Hepatocyte (in vitro differentiated cells): ENCODE measurements at regions not wholly inside any gene's neighbourhood (a gene's known extent, or its start where the extent isn't known, plus 50 kb on each side); places are given as distances from the start of the nearest gene placed in this dataset.

Experiments
- DNase-seq: peaks from one replicate; pipeline ENCODE4 v3.0.0-alpha.2; 2016; ENCODE audit warnings: low spot score
- H2AFZ ChIP-seq: fragments of 200-600 bp; sonication (generic); 2 replicates; pipeline ENCODE4 v1.6.0; 2016; ENCODE audit warnings: antibody characterized with exemption, mild to moderate bottlenecking
- H3K27ac ChIP-seq: fragments of 200-600 bp; sonication (generic); 2 replicates; pipeline ENCODE4 v1.5.1; 2016; ENCODE audit warnings: mild to moderate bottlenecking
- H3K27me3 ChIP-seq: fragments of 200-600 bp; sonication (generic); 2 replicates; pipeline ENCODE4 v1.6.1; 2016
- H3K36me3 ChIP-seq: fragments of 200-600 bp; sonication (generic); replicated peaks from 2 replicates; pipeline ENCODE4 v1.5.1; 2016; ENCODE audit warnings: low read depth; ENCODE audit not compliant: insufficient read depth
- H3K4me1 ChIP-seq: fragments of 200-600 bp; sonication (generic); 2 replicates; pipeline ENCODE4 v1.5.1; 2016; ENCODE audit warnings: mild to moderate bottlenecking, moderate library complexity; ENCODE audit not compliant: insufficient read depth
- H3K4me2 ChIP-seq: fragments of 200-600 bp; sonication (generic); 2 replicates; pipeline ENCODE4 v1.6.0; 2016
- H3K4me3 ChIP-seq: fragments of 200-600 bp; sonication (generic); 2 replicates; pipeline ENCODE4 v1.5.1; 2016; ENCODE audit warnings: mild to moderate bottlenecking
- H3K79me2 ChIP-seq: fragments of 200-600 bp; sonication (generic); 2 replicates; pipeline ENCODE4 v1.6.0; 2017; ENCODE audit warnings: mild to moderate bottlenecking
- H3K9me2 ChIP-seq: fragments of 200-600 bp; sonication (generic); replicated peaks from 2 replicates; pipeline ENCODE4 v1.6.0; 2017; ENCODE audit warnings: mild to moderate bottlenecking; ENCODE audit not compliant: insufficient read depth
- H3K9me3 ChIP-seq: fragments of 200-600 bp; sonication (generic); 2 replicates; pipeline ENCODE4 v1.5.1; 2016; ENCODE audit warnings: low read depth, mild to moderate bottlenecking
- H4K20me1 ChIP-seq: fragments of 200-600 bp; sonication (generic); 2 replicates; pipeline ENCODE4 v1.6.0; 2016; ENCODE audit warnings: mild to moderate bottlenecking; ENCODE audit not compliant: insufficient read depth, poor library complexity, severe bottlenecking
- EZH2 ChIP-seq: fragments of 200-600 bp; sonication (generic); IDR thresholded peaks from 2 replicates; pipeline ENCODE4 v1.6.1; 2016; ENCODE audit warnings: antibody characterized with exemption, mild to moderate bottlenecking, borderline replicate concordance
- EZH2phosphoT487 ChIP-seq: fragments of 200-600 bp; sonication (generic); IDR thresholded peaks from one replicate; pipeline ENCODE4 v1.6.1; 2018; ENCODE audit warnings: antibody characterized with exemption, mild to moderate bottlenecking, low read depth, moderate library complexity; ENCODE audit not compliant: unreplicated experiment, severe bottlenecking
- WGBS: methylation state at CpG from one replicate; pipeline ENCODE4 v1.1.6; 2016; ENCODE audit warnings: low lambda C conversion rate; ENCODE audit errors: missing lambda C conversion rate; 5-methylcytosine and 5-hydroxymethylcytosine counted together
- TF ChIP-seq, protein P1 (sequence below): fragments of 200-600 bp; sonication (generic); IDR thresholded peaks from 2 replicates; pipeline ENCODE4 v1.5.1; 2016; ENCODE audit warnings: antibody characterized with exemption, mild to moderate bottlenecking; ENCODE audit not compliant: poor library complexity

DNA sequence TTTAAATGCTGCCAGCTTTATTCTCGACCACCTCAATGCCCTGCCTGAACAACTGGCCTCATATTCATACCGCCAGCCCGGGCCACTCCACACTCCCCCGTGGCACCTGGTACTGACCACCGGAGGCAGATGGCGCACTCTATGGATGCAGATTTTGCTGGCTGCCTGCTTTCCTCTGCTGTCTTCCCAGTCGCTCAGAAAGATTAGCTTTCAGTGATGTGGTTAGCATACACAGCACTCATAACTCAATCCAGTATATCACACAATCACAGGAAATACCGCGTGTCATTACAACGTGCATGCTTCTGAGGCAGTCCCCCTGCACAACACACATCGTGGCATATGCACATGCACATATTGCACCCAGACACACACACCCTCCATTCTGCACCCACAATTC lies 147.2 kb upstream of the BCOR start:
- no peak for DNase-seq
- peak overlapping the region; percentile 51 for H3K4me2 ChIP-seq
- no peaks in the 10 kb centered on the region for H3K27me3 ChIP-seq
- no peaks in the 10 kb centered on the region for H3K36me3 ChIP-seq
- H3K4me3 ChIP-seq = no peak overlapping the region
- H3K27ac ChIP-seq = peak overlapping the region; percentile 49
- H4K20me1 ChIP-seq = no peaks in the 10 kb centered on the region
- H3K9me2 ChIP-seq = no peaks in the 10 kb centered on the region
- no peak overlapping the region for H2AFZ ChIP-seq
- H3K4me1 ChIP-seq = peaks cover 10% of the 10 kb centered on the region
- no peaks in the 10 kb centered on the region for H3K9me3 ChIP-seq
- H3K79me2 ChIP-seq = no peaks in the 10 kb centered on the region
- TF ChIP-seq EZH2phosphoT487 = no peak
- TF ChIP-seq, protein P1, sequence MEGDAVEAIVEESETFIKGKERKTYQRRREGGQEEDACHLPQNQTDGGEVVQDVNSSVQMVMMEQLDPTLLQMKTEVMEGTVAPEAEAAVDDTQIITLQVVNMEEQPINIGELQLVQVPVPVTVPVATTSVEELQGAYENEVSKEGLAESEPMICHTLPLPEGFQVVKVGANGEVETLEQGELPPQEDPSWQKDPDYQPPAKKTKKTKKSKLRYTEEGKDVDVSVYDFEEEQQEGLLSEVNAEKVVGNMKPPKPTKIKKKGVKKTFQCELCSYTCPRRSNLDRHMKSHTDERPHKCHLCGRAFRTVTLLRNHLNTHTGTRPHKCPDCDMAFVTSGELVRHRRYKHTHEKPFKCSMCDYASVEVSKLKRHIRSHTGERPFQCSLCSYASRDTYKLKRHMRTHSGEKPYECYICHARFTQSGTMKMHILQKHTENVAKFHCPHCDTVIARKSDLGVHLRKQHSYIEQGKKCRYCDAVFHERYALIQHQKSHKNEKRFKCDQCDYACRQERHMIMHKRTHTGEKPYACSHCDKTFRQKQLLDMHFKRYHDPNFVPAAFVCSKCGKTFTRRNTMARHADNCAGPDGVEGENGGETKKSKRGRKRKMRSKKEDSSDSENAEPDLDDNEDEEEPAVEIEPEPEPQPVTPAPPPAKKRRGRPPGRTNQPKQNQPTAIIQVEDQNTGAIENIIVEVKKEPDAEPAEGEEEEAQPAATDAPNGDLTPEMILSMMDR = no peak
- 69% methylated on average over 11 of the region's 11 CpGs for WGBS

DNA sequence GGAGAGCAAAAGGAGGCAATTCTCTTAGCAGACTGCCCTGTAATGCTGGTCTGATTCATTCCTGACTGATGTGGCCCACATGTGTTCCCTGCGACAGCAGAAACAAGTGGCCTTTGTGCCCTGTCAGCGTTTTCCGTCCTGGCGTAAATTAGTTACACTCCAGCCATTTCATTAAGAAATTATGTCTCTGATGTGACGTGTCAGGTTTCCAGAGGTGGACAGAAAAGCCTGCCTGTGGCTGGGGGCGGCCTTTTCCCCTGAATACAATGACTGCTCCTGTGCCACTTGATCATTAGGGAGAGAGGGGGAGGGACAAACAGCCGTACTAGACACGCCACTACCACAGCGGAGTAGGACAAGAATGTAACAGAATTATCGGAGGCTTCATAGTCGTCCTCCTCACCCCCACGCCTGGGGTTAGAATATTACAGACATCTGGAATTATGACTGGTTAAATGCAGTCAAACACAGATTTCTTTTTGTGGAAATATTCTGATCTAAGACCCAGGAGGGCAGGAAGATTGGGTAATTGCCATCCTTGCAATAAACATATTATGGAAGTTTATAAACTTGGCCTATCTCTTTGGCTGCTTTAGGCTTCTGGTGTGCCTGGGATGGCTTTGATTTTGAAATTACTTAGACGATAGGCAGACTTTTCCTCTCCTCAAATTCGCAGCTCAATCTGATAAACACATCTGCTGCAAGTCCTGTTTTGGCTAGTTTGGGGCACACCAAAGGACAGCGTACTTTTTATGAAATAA lies 146.2 kb upstream of the BCOR start:
- no peaks in the 10 kb centered on the region for H4K20me1 ChIP-seq
- no peaks in the 10 kb centered on the region for H3K9me3 ChIP-seq
- no peaks in the 10 kb centered on the region for H3K9me2 ChIP-seq
- no peak overlapping the region for H2AFZ ChIP-seq
- no peak for DNase-seq
- H3K4me2 ChIP-seq = peak overlapping the region; percentile 51
- H3K4me1 ChIP-seq = peaks cover 10% of the 10 kb centered on the region
- TF ChIP-seq EZH2phosphoT487 (no peak), EZH2 (no peak)
- TF ChIP-seq, protein P1 = no peak
- no peaks in the 10 kb centered on the region for H3K36me3 ChIP-seq
- 56% methylated on average over 15 of the region's 15 CpGs for WGBS
- H3K79me2 ChIP-seq = no peaks in the 10 kb centered on the region
- H3K27ac ChIP-seq = peak overlapping the region; percentile 49
- H3K27me3 ChIP-seq = no peaks in the 10 kb centered on the region
- H3K4me3 ChIP-seq = no peak overlapping the region

DNA sequence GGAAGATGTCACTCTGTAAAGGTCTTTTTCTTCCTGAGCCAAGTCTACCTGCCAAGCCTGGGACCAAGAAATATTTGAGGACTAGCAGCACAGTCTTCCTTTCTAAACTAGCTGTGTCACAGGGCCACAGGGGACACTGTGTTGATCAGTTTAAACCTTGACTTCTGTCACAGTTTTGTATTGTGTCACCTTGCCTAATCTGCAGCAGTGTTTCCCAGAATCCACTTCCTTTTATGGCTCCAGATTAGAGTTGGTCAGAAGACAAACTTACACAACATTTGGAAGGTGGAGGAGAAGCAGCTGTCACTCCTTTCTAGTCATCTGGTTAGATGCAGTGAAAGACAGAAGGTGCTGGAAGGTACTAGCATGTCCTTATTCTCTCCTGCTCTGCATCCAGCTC lies 143.1 kb upstream of the BCOR start:
- TF ChIP-seq, protein P1 = no peak
- TF ChIP-seq EZH2 = no peak
- TF ChIP-seq EZH2phosphoT487 = no peak
- Histone ChIP-seq H3K4me3 (no peak overlapping the region), H3K27ac (peak overlapping the region; percentile 9), H3K9me2 (no peaks in the 10 kb centered on the region), H3K4me2 (no peak overlapping the region), H3K4me1 (peaks cover 8% of the 10 kb centered on the region), H2AFZ (no peak overlapping the region), H4K20me1 (no peaks in the 10 kb centered on the region), H3K36me3 (no peaks in the 10 kb centered on the region), H3K27me3 (no peaks in the 10 kb centered on the region), H3K79me2 (no peaks in the 10 kb centered on the region), H3K9me3 (no peaks in the 10 kb centered on the region)
- peak; percentile 25 for DNase-seq
